GM12878 (cell line): ENCODE measurements at regions not wholly inside any gene's neighbourhood (a gene's known extent, or its start where the extent isn't known, plus 50 kb on each side); places are given as distances from the start of the nearest gene placed in this dataset.

ENCODE experiments used
- BCLAF1 ChIP-seq: fragments of 450-650 bp; IDR thresholded peaks from 2 replicates; pipeline ENCODE4 v1.6.1; 2017; ENCODE audit warnings: antibody characterized with exemption, mild to moderate bottlenecking, moderate library complexity
- TAF1 ChIP-seq: IDR thresholded peaks from 2 replicates; pipeline ENCODE4 v1.6.1; 2011; ENCODE audit warnings: mild to moderate bottlenecking, low read depth, low read length, borderline replicate concordance

DNA sequence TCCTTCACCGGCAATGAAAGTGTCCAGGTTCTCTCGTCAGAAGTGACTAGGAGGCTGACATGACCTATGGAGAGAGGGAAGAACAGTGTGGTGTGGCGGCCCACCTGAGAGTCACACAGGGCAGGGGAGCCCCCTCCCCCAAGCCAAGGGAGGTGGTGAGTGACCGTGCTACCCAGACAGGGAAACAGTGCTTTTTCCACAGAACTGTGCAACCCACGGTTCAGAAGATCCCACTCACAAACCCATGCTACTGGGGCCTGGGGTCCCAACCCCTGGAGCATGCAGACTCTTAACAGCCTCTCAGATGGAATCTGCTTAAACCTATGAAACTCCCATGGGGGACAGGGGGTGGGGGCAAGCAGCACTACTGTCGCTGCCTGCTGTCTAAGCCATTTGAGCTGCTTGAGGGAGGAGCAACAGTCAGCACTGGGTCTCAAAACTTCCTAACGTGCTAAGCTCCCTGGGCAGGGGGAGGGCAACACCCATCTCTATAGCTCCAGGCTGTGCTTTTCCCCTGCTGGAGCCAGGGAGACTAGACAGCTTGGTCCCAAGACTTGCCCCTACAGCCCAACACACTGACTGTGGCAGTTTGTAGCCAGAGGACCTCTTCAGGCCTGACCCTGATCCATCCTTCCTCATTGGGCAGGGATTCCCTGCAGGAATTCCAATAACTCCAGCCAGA, 850.4 kb upstream of the AADAT start:
- TF ChIP-seq BCLAF1 (no peak), TAF1 (no peak)
